HCT116 (cell line): ENCODE measurements at regions not wholly inside any gene's neighbourhood (a gene's known extent, or its start where the extent isn't known, plus 50 kb on each side); places are given as distances from the start of the nearest gene placed in this dataset.

ENCODE experiments used
- ATAC-seq: fragments of 200-7000 bp; cut with Tn5 transposase; 2 replicates; pipeline ENCODE4 v1.9.1; 2020; ENCODE audit warnings: mild to moderate bottlenecking, moderate library complexity
- BruUV-seq: library from RNA; stranded (reverse); fragments of 400-500 nt; replicated peaks from 2 replicates; lab custom pipeline; 2021; lab: Mats Ljungman, UMichigan
- CTCF ChIA-PET: fragments of 300-600 bp; sonication (Branson Sonifier 250); formaldehyde crosslinking; loops from one replicate; lab custom pipeline; 2021; ENCODE audit warnings: antibody characterized with exemption; lab: Charles Lee
- POLR2A ChIA-PET: fragments of 300-600, 350-600 bp; sonication (Branson Sonifier 250); formaldehyde crosslinking; loops from one replicate; lab custom pipeline; 2021; ENCODE audit warnings: antibody characterized with exemption; lab: Charles Lee
- RAD21 ChIA-PET, 2 experiments: fragments of 300-600 bp; sonication (Branson Sonifier 250); formaldehyde crosslinking; loops; one replicate each; lab custom pipeline; 2023; ENCODE audit warnings: low total read pairs in 2 of 2; ENCODE audit not compliant: uncharacterized antibody in 2 of 2, unreplicated experiment in 2 of 2, low non-redundant PET in 1 of 2; lab: Charles Lee
- DNase-seq: peaks from one replicate; pipeline ENCODE4 v3.0.0-alpha.2; 2010; ENCODE audit warnings: low read depth, low spot score
- H2AFZ ChIP-seq: fragments of 200-600 bp; shearing (Covaris generic), sonication (generic); 2 replicates; pipeline ENCODE4 v1.6.1; 2017; ENCODE audit warnings: low read depth, mixed run types, mixed read lengths, antibody characterized with exemption, low read length; ENCODE audit not compliant: poor library complexity, severe bottlenecking
- H3K27ac ChIP-seq: 2 replicates; pipeline ENCODE4 v1.5.1; 2012; ENCODE audit warnings: low read depth, low read length
- H3K27me3 ChIP-seq: fragments of 200-600 bp; sonication (generic); 2 replicates; pipeline ENCODE4 v1.6.1; 2016; ENCODE audit warnings: mixed run types, low read length, mixed read lengths; ENCODE audit not compliant: insufficient read depth
- H3K36me3 ChIP-seq, 2 experiments: fragments of 200-500 bp in 1 of 2; fragments of 200-600 bp in 1 of 2; sonication (Bioruptor generic) in 1 of 2; sonication (generic) in 1 of 2; 2 replicates each; pipeline versions ENCODE4 v1.5.1 to v1.6.1; 2014 to 2016; ENCODE audit warnings: low read length in 2 of 2, inconsistent platforms in 1 of 2, mixed read lengths in 1 of 2, mixed run types in 1 of 2; ENCODE audit not compliant: insufficient read depth in 2 of 2, control insufficient read depth in 1 of 2
- H3K4me1 ChIP-seq, 2 experiments: fragments of 200-600 bp in 1 of 2; sonication (generic) in 1 of 2; 2 replicates each; pipeline versions ENCODE4 v1.5.1 to v1.6.1; 2012 to 2017; ENCODE audit warnings: low read length in 2 of 2, inconsistent platforms in 1 of 2, mild to moderate bottlenecking in 1 of 2, mixed read lengths in 1 of 2, mixed run types in 1 of 2, moderate library complexity in 1 of 2; ENCODE audit not compliant: insufficient read depth in 2 of 2, control insufficient read depth in 1 of 2
- H3K4me2 ChIP-seq: fragments of 200-600 bp; sonication (generic); 2 replicates; pipeline ENCODE4 v1.6.1; 2017; ENCODE audit warnings: mixed run types, low read length, mixed read lengths
- H3K4me3 ChIP-seq, 2 experiments: fragments of 200-600 bp in 1 of 2; sonication (generic) in 1 of 2; replicated peaks in 1 of 2; 2 replicates each; pipeline ENCODE4 v1.5.1; 2011 to 2016; ENCODE audit warnings: low read length in 2 of 2, control low read depth in 1 of 2, low read depth in 1 of 2, mild to moderate bottlenecking in 1 of 2, mixed read lengths in 1 of 2, mixed run types in 1 of 2
- H3K79me2 ChIP-seq: fragments of 200-600 bp; sonication (generic); 2 replicates; pipeline ENCODE4 v1.6.1; 2017; ENCODE audit warnings: mild to moderate bottlenecking, mixed run types, low read length, moderate library complexity, mixed read lengths; ENCODE audit not compliant: insufficient read depth
- H3K9ac ChIP-seq: fragments of 200-600 bp; sonication (generic); 2 replicates; pipeline ENCODE4 v1.6.1; 2016; ENCODE audit warnings: low read length, mixed read lengths
- H3K9me2 ChIP-seq: fragments of 200-600 bp; sonication (generic), shearing (Covaris generic); 2 replicates; pipeline ENCODE4 v1.6.1; 2017; ENCODE audit warnings: mixed run types, mild to moderate bottlenecking, moderate library complexity; ENCODE audit not compliant: insufficient read depth
- H3K9me3 ChIP-seq, 2 experiments: fragments of 200-500 bp in 1 of 2; fragments of 200-600 bp in 1 of 2; sonication (Bioruptor generic) in 1 of 2; sonication (generic) in 1 of 2; 2 replicates each; pipeline ENCODE4 v1.6.1; 2014 to 2017; ENCODE audit warnings: low read length in 2 of 2, mixed read lengths in 2 of 2, inconsistent platforms in 1 of 2, low read depth in 1 of 2, mild to moderate bottlenecking in 1 of 2, mixed run types in 1 of 2, moderate library complexity in 1 of 2; ENCODE audit not compliant: control insufficient read depth in 1 of 2, insufficient read depth in 1 of 2
- H4K20me1 ChIP-seq: fragments of 200-600 bp; sonication (generic), shearing (Covaris generic); 2 replicates; pipeline ENCODE4 v1.6.1; 2017; ENCODE audit warnings: mixed run types, mild to moderate bottlenecking, moderate library complexity; ENCODE audit not compliant: insufficient read depth
- ATF3 ChIP-seq: IDR thresholded peaks from 2 replicates; pipeline ENCODE4 v1.6.1; 2012
- CEBPB ChIP-seq: IDR thresholded peaks from 2 replicates; pipeline ENCODE4 v1.6.1; 2012; ENCODE audit warnings: low read depth
- CTCF ChIP-seq, 3 experiments: fragments of 200-600 bp in 1 of 3; sonication (generic) in 1 of 3; IDR thresholded peaks in 2 of 3; conservative IDR thresholded peaks in 1 of 3; 2 replicates each; pipeline ENCODE4 v1.5.1; 2012 to 2017; ENCODE audit warnings: low read depth in 2 of 3, low read length in 2 of 3, antibody characterized with exemption in 1 of 3, borderline replicate concordance in 1 of 3, control low read depth in 1 of 3, mild to moderate bottlenecking in 1 of 3, mixed read lengths in 1 of 3, mixed run types in 1 of 3, moderate library complexity in 1 of 3; ENCODE audit not compliant: insufficient read depth in 1 of 3
- EGR1 ChIP-seq: IDR thresholded peaks from 2 replicates; pipeline ENCODE4 v1.6.1; 2012; ENCODE audit warnings: low read depth
- ELF1 ChIP-seq: IDR thresholded peaks from 2 replicates; pipeline ENCODE4 v1.6.1; 2012; ENCODE audit warnings: low read depth, borderline replicate concordance
- EZH2 ChIP-seq: fragments of 200-600 bp; sonication (generic); IDR thresholded peaks from 2 replicates; pipeline ENCODE4 v1.6.1; 2017; ENCODE audit warnings: antibody characterized with exemption, mixed run types
- EZH2phosphoT487 ChIP-seq: fragments of 200-600 bp; IDR thresholded peaks from 2 replicates; pipeline ENCODE4 v1.6.1; 2018; ENCODE audit warnings: antibody characterized with exemption, borderline replicate concordance
- FOSL1 ChIP-seq: IDR thresholded peaks from 2 replicates; pipeline ENCODE4 v1.6.1; 2012; ENCODE audit warnings: low read depth
- JUND ChIP-seq: IDR thresholded peaks from 2 replicates; pipeline ENCODE4 v1.6.1; 2012
- MAX ChIP-seq: IDR thresholded peaks from 2 replicates; pipeline ENCODE4 v1.6.1; 2012
- POLR2A ChIP-seq: IDR thresholded peaks from 2 replicates; pipeline ENCODE4 v1.7.0; 2011; ENCODE audit warnings: borderline replicate concordance; ENCODE audit not compliant: insufficient read depth, insufficient read length; ENCODE audit errors: extremely low read depth
- RAD21 ChIP-seq: IDR thresholded peaks from 2 replicates; pipeline ENCODE4 v1.6.1; 2012; ENCODE audit warnings: low read depth, mild to moderate bottlenecking
- REST ChIP-seq: IDR thresholded peaks from 2 replicates; pipeline ENCODE4 v1.6.1; 2012; ENCODE audit warnings: low read depth
- SIN3A ChIP-seq: IDR thresholded peaks from 2 replicates; pipeline ENCODE4 v1.6.1; 2012; ENCODE audit warnings: low read depth
- SP1 ChIP-seq: IDR thresholded peaks from 2 replicates; pipeline ENCODE4 v1.6.1; 2012; ENCODE audit warnings: low read depth
- SRF ChIP-seq: IDR thresholded peaks from 2 replicates; pipeline ENCODE4 v1.6.1; 2012; ENCODE audit warnings: low read depth
- ZFX ChIP-seq: fragments of 450-650 bp; IDR thresholded peaks from 2 replicates; pipeline ENCODE4 v1.6.1; 2017
- ZNF274 ChIP-seq: fragments of 200-500 bp; sonication (Bioruptor generic); IDR thresholded peaks from 2 replicates; pipeline ENCODE4 v1.6.1; 2014; ENCODE audit warnings: mild to moderate bottlenecking, low read depth, low read length, inconsistent platforms
- intact Hi-C: fragments of 100-400 bp; cut with micrococcal nuclease; formaldehyde crosslinking; loops from 2 replicates; pipeline ENCODE4 v1.10.0; 2022

GRCh38 chr3:72245183-72245811 is 460.3 kb upstream of the PROK2 start:
- no peak overlapping the region for H3K27ac ChIP-seq
- BruUV-seq = no TSS peak
- ChIA-PET CTCF (no interaction called here), POLR2A (no interaction called here), RAD21 (no interaction called here)
- ATAC-seq (no peak), DNase-seq (no peak)
- no peaks in the 10 kb centered on the region for H3K79me2 ChIP-seq
- H3K36me3 ChIP-seq = no peaks in the 10 kb centered on the region
- H3K27me3 ChIP-seq = peaks cover 28% of the 10 kb centered on the region
- H3K4me2 ChIP-seq = no peak overlapping the region
- no peaks in the 10 kb centered on the region for H4K20me1 ChIP-seq
- H3K9me2 ChIP-seq = no peaks in the 10 kb centered on the region
- intact Hi-C loops = no loop called here
- no peaks in the 10 kb centered on the region for H3K4me1 ChIP-seq
- H3K4me3 ChIP-seq = no peak overlapping the region
- no peaks in the 10 kb centered on the region for H3K9me3 ChIP-seq
- no peak overlapping the region for H2AFZ ChIP-seq
- no peak for TF ChIP-seq ATF3
- TF ChIP-seq ELF1 = no peak
- TF ChIP-seq CEBPB = no peak
- TF ChIP-seq SP1 = no peak
- TF ChIP-seq RAD21 = no peak
- TF ChIP-seq POLR2A = no peak
- no peak for TF ChIP-seq MAX
- no peak for TF ChIP-seq SRF
- TF ChIP-seq EZH2 = no peak
- TF ChIP-seq EGR1 = no peak
- TF ChIP-seq JUND = no peak
- TF ChIP-seq EZH2phosphoT487 = no peak
- no peak for TF ChIP-seq FOSL1
- TF ChIP-seq ZNF274 = no peak
- no peak for TF ChIP-seq REST
- no peak for TF ChIP-seq SIN3A
- no peak for TF ChIP-seq ZFX
- TF ChIP-seq CTCF (IDR thresholded peaks at IDR 0.05 in 2 of 3, conservative IDR thresholded peaks at IDR 0.05 in 1 of 3; ENCODE audit: borderline replicate concordance in 1 of 3, insufficient read depth in 1 of 3, low read depth in 2 of 3, low read length in 2 of 3) = no peak
- no peak overlapping the region for H3K9ac ChIP-seq
